SU-DHL-6 (cell line): ENCODE measurements at regions not wholly inside any gene's neighbourhood (a gene's known extent, or its start where the extent isn't known, plus 50 kb on each side); places are given as distances from the start of the nearest gene placed in this dataset.

Source experiments
- CTCF ChIP-seq: fragments of 200-600 bp; sonication (generic); IDR thresholded peaks from one replicate; pipeline ENCODE4 v1.5.1; 2017; ENCODE audit warnings: antibody characterized with exemption, mild to moderate bottlenecking, low read length, moderate library complexity; ENCODE audit not compliant: insufficient read depth, poor library complexity, severe bottlenecking
- EZH2phosphoT487 ChIP-seq: fragments of 200-600 bp; sonication (generic), shearing (Covaris generic); conservative IDR thresholded peaks from 2 replicates; pipeline ENCODE4 v1.6.1; 2018; ENCODE audit warnings: mild to moderate bottlenecking, antibody characterized with exemption, low read length, moderate library complexity, mixed read lengths

GRCh38 chr5:120164037-120164436 is 300.1 kb upstream of the PRR16 start:
- TF ChIP-seq CTCF (no peak), EZH2phosphoT487 (no peak)
